ENCODE measurements at regions not wholly inside any gene's neighbourhood (a gene's known extent, or its start where the extent isn't known, plus 50 kb on each side); places are given as distances from the start of the nearest gene placed in this dataset.

DNA sequence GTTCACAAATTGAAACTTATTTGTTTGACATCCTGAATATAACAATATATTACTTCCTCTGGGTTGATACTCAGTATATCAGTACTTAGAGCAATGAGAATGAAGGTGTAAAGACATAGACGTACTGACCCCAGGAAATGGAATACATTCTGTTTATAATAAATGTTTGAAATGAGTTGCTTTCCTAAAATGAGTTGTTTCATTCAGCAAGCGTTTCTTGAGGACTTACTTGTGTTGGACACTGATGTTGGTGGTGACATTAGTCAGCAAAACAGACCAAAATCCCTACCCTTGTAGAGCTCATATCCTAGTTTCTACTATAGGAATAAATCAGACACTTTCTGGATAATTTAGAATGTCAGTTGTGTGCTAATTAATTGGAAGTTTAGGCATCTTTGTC lies 184.3 kb downstream of the ZDHHC21 start:
- TF ChIP-seq YY1 (IDR thresholded peaks at IDR 0.05; ENCODE audit: insufficient read depth, insufficient read length) = no peak
- TF ChIP-seq SUZ12 (IDR thresholded peaks at IDR 0.05; ENCODE audit: extremely low read depth, insufficient read depth, insufficient read length) = no peak

Data from NT2/D1 (cell line).